C4-2B (cell line): ENCODE measurements at regions not wholly inside any gene's neighbourhood (a gene's known extent, or its start where the extent isn't known, plus 50 kb on each side); places are given as distances from the start of the nearest gene placed in this dataset.

Source experiments
- CTCF ChIP-seq: fragments of 450-650 bp; conservative IDR thresholded peaks from 2 replicates; pipeline ENCODE4 v1.5.1; 2017; ENCODE audit warnings: mild to moderate bottlenecking
- ZFX ChIP-seq: fragments of 450-650 bp; IDR thresholded peaks from 2 replicates; pipeline ENCODE4 v1.6.1; 2017

GRCh38 chr4:160235771-160236170 lies 1132.9 kb downstream of the RAPGEF2 start:
- TF ChIP-seq CTCF (no peak), ZFX (no peak)
